ENCODE measurements at regions not wholly inside any gene's neighbourhood (a gene's known extent, or its start where the extent isn't known, plus 50 kb on each side); places are given as distances from the start of the nearest gene placed in this dataset.
A peak's percentile ranks its signal among the peaks of the same experiment; 100 is the strongest.

GRCh38 chr6:134680021-134680420 lies 269.9 kb downstream of the ALDH8A1 start:
- Histone ChIP-seq H3K9ac (ENCODE audit: insufficient read depth, low read length) (no peak overlapping the region), H3K79me2 (ENCODE audit: control insufficient read depth, insufficient read depth, low read length) (no peaks in the 10 kb centered on the region), H3K4me1 (ENCODE audit: control insufficient read depth, extremely low read depth, insufficient read depth, low read length) (peaks cover 4% of the 10 kb centered on the region)

GRCh38 chr6:134678436-134678889 lies 271.4 kb downstream of the ALDH8A1 start:
- Histone ChIP-seq H3K9ac (ENCODE audit: insufficient read depth, low read length) (no peak overlapping the region), H3K27ac (ENCODE audit: insufficient read depth, low read length) (no peak overlapping the region), H3K27me3 (ENCODE audit: control insufficient read depth, insufficient read depth, low read length) (no peaks in the 10 kb centered on the region), H3K4me3 (replicated peaks in 1 of 4; ENCODE audit: control extremely low read depth in 1 of 4, insufficient read depth in 1 of 4, low read depth in 3 of 4, low read length in 4 of 4) (no peak overlapping the region), H3K4me1 (ENCODE audit: control insufficient read depth, extremely low read depth, insufficient read depth, low read length) (peaks cover 4% of the 10 kb centered on the region), H4K20me1 (ENCODE audit: control insufficient read depth, extremely low read depth, insufficient read depth, low read length) (no peaks in the 10 kb centered on the region), H3K79me2 (ENCODE audit: control insufficient read depth, insufficient read depth, low read length) (no peaks in the 10 kb centered on the region), H3K9me3 (ENCODE audit: control insufficient read depth, insufficient read depth, low read depth, low read length) (no peaks in the 10 kb centered on the region), H2AFZ (ENCODE audit: low read length) (no peak overlapping the region), H3K4me2 (ENCODE audit: extremely low read depth, insufficient read depth, low read length) (no peak overlapping the region), H3K36me3 (ENCODE audit: control insufficient read depth, insufficient read depth, low read length) (no peaks in the 10 kb centered on the region)
- peak; percentile 84 to 86 for DNase-seq (ENCODE audit: low read depth in 2 of 2)
- no peak for TF ChIP-seq EZH2 (IDR thresholded peaks at IDR 0.05; ENCODE audit: low read length, missing control alignments)
- no peak for TF ChIP-seq CTCF (conservative IDR thresholded peaks at IDR 0.05 in 1 of 2, IDR thresholded peaks at IDR 0.05 in 1 of 2; ENCODE audit: low read depth in 1 of 2, low read length in 2 of 2)

More at GRCh38 chr6:134680021-134680420, 269.9 kb downstream of the ALDH8A1 start:
- H2AFZ ChIP-seq (ENCODE audit: low read length): no peak overlapping the region
- no peak for TF ChIP-seq EZH2 (IDR thresholded peaks at IDR 0.05; ENCODE audit: low read length, missing control alignments)
- no peak for TF ChIP-seq CTCF (conservative IDR thresholded peaks at IDR 0.05 in 1 of 2, IDR thresholded peaks at IDR 0.05 in 1 of 2; ENCODE audit: low read depth in 1 of 2, low read length in 2 of 2)
- no peaks in the 10 kb centered on the region for H3K27me3 ChIP-seq (ENCODE audit: control insufficient read depth, insufficient read depth, low read length)
- H3K9me3 ChIP-seq (ENCODE audit: control insufficient read depth, insufficient read depth, low read depth, low read length): no peaks in the 10 kb centered on the region
- no peak overlapping the region for H3K27ac ChIP-seq (ENCODE audit: insufficient read depth, low read length)
- no peaks in the 10 kb centered on the region for H3K36me3 ChIP-seq (ENCODE audit: control insufficient read depth, insufficient read depth, low read length)
- no peak overlapping the region for H3K4me2 ChIP-seq (ENCODE audit: extremely low read depth, insufficient read depth, low read length)
- no peak overlapping the region for H3K4me3 ChIP-seq (replicated peaks in 1 of 4; ENCODE audit: control extremely low read depth in 1 of 4, insufficient read depth in 1 of 4, low read depth in 3 of 4, low read length in 4 of 4)
- no peaks in the 10 kb centered on the region for H4K20me1 ChIP-seq (ENCODE audit: control insufficient read depth, extremely low read depth, insufficient read depth, low read length)
- no peak for DNase-seq (ENCODE audit: low read depth in 2 of 2)

- Histone ChIP-seq H3K4me1 (ENCODE audit: control insufficient read depth, extremely low read depth, insufficient read depth, low read length) (peaks cover 4% of the 10 kb centered on the region), H3K79me2 (ENCODE audit: control insufficient read depth, insufficient read depth, low read length) (no peaks in the 10 kb centered on the region), H3K9me3 (ENCODE audit: control insufficient read depth, insufficient read depth, low read depth, low read length) (no peaks in the 10 kb centered on the region), H3K4me2 (ENCODE audit: extremely low read depth, insufficient read depth, low read length) (no peak overlapping the region), H3K36me3 (ENCODE audit: control insufficient read depth, insufficient read depth, low read length) (no peaks in the 10 kb centered on the region), H3K9ac (ENCODE audit: insufficient read depth, low read length) (no peak overlapping the region), H3K27ac (ENCODE audit: insufficient read depth, low read length) (no peak overlapping the region), H2AFZ (ENCODE audit: low read length) (no peak overlapping the region), H3K4me3 (replicated peaks in 1 of 4; ENCODE audit: control extremely low read depth in 1 of 4, insufficient read depth in 1 of 4, low read depth in 3 of 4, low read length in 4 of 4) (no peak overlapping the region), H4K20me1 (ENCODE audit: control insufficient read depth, extremely low read depth, insufficient read depth, low read length) (no peaks in the 10 kb centered on the region), H3K27me3 (ENCODE audit: control insufficient read depth, insufficient read depth, low read length) (no peaks in the 10 kb centered on the region)
- peak; percentile 43 to 63 for DNase-seq (ENCODE audit: low read depth in 2 of 2)
- no peak for TF ChIP-seq CTCF (conservative IDR thresholded peaks at IDR 0.05 in 1 of 2, IDR thresholded peaks at IDR 0.05 in 1 of 2; ENCODE audit: low read depth in 1 of 2, low read length in 2 of 2)
- no peak for TF ChIP-seq EZH2 (IDR thresholded peaks at IDR 0.05; ENCODE audit: low read length, missing control alignments)
Measured at GRCh38 chr6:134676307-134677281, 273.3 kb downstream of the ALDH8A1 start.
